ENCODE measurements at regions not wholly inside any gene's neighbourhood (a gene's known extent, or its start where the extent isn't known, plus 50 kb on each side); places are given as distances from the start of the nearest gene placed in this dataset.

- TF ChIP-seq ZBTB9 (CRISPR knock-in tag; IDR thresholded peaks at IDR 0.05) (no peak), SIRT6 (IDR thresholded peaks at IDR 0.05; ENCODE audit: low read depth, low read length) (no peak), TOE1 (IDR thresholded peaks at IDR 0.05; ENCODE audit: borderline replicate concordance) (no peak), TOE1 (CRISPR knock-in tag; IDR thresholded peaks at IDR 0.05; ENCODE audit: borderline replicate concordance, low read depth) (no peak), DPF2 (IDR thresholded peaks at IDR 0.05) (no peak), PRPF4 (IDR thresholded peaks at IDR 0.05; ENCODE audit: insufficient read depth, low read depth, low read length, poor library complexity, severe bottlenecking) (no peak)
Measured at GRCh38 chr2:8268172-8268783, 413.6 kb upstream of the ID2 start.

Measured in K562 (cell line).